Duodenal mucosa (tissue), 2 donors: ENCODE measurements at regions not wholly inside any gene's neighbourhood (a gene's known extent, or its start where the extent isn't known, plus 50 kb on each side); places are given as distances from the start of the nearest gene placed in this dataset.

Experiments
- H3K27ac ChIP-seq: one replicate; pipeline ENCODE4 v1.7.0; 2013; ENCODE audit warnings: low read depth, low read length
- H3K27me3 ChIP-seq, 2 donors: one replicate each; pipeline ENCODE4 v1.7.0; 2013; ENCODE audit warnings: low read length in 2 of 2, control low read depth in 1 of 2; ENCODE audit not compliant: insufficient read depth in 2 of 2, control insufficient read depth in 1 of 2
- H3K36me3 ChIP-seq, 2 donors: one replicate each; pipeline ENCODE4 v1.7.0; 2013; ENCODE audit warnings: low read length in 2 of 2, control low read depth in 1 of 2; ENCODE audit not compliant: insufficient read depth in 2 of 2, control insufficient read depth in 1 of 2
- H3K4me1 ChIP-seq, 2 donors: one replicate each; pipeline ENCODE4 v1.7.0; 2013; ENCODE audit warnings: low read length in 2 of 2, control low read depth in 1 of 2; ENCODE audit not compliant: insufficient read depth in 2 of 2, control insufficient read depth in 1 of 2
- H3K4me3 ChIP-seq, 2 donors: one replicate each; pipeline ENCODE4 v1.7.0; 2013; ENCODE audit warnings: low read length in 2 of 2, low read depth in 1 of 2
- H3K9ac ChIP-seq, 2 donors: one replicate each; pipeline ENCODE4 v1.7.0; 2013; ENCODE audit warnings: low read length in 2 of 2, low read depth in 1 of 2
- H3K9me3 ChIP-seq, 2 donors: one replicate each; pipeline ENCODE4 v1.7.0; 2013; ENCODE audit warnings: low read length in 2 of 2, control low read depth in 1 of 2; ENCODE audit not compliant: control insufficient read depth in 1 of 2

DNA sequence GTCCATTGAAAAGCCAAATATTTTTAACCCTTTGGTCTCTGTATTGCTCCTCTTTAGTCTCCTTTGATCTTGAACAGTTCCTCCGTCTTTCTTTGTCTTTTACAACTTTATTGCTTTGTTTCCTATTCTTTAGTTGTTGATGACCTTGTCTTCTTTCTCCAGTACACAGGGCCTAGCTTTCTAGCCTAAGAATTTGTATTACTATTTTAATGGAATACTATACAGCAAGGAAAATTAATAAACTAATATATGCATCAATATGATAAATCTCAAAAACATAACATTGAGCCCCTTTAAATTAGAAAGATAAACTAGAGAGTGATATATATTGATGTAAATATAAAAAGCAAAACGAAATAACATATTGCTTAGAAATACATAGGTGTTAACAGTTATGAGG lies 88.7 kb downstream of the NR1D2 start:
- Histone ChIP-seq H3K9ac (no peak overlapping the region), H3K4me3 (no peak overlapping the region)

DNA sequence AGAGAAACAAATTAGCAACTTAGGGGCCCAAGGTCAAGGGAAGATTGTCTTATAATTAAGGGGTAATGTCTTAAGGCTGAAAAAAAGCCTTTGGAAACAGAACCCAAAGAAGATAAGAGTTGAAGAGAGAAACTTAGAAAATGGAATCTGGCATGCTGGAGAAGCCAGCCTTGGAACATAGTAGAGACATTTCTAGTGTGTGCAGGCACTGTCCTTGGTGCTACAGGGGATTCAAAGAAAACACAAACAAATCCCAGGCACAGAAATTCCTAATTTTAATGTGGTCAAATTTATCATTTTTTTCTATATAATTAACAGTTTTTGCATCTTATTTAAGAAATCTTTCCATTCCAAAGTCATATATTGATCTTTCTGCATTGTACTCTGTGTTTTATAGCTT lies 89.4 kb downstream of the NR1D2 start:
- H3K27ac ChIP-seq = no peak overlapping the region
- H3K4me3 ChIP-seq = no peak overlapping the region
- no peak overlapping the region for H3K9ac ChIP-seq
- no peaks in the 10 kb centered on the region for H3K27me3 ChIP-seq
- H3K9me3 ChIP-seq = no peaks in the 10 kb centered on the region
- no peaks in the 10 kb centered on the region for H3K36me3 ChIP-seq
- H3K4me1 ChIP-seq = no peaks in the 10 kb centered on the region

More for the DNA sequence above, 88.7 kb downstream of the NR1D2 start:
- Histone ChIP-seq H3K27me3 (no peaks in the 10 kb centered on the region), H3K27ac (no peak overlapping the region), H3K9me3 (no peaks in the 10 kb centered on the region), H3K4me1 (no peaks in the 10 kb centered on the region), H3K36me3 (no peaks in the 10 kb centered on the region)

DNA sequence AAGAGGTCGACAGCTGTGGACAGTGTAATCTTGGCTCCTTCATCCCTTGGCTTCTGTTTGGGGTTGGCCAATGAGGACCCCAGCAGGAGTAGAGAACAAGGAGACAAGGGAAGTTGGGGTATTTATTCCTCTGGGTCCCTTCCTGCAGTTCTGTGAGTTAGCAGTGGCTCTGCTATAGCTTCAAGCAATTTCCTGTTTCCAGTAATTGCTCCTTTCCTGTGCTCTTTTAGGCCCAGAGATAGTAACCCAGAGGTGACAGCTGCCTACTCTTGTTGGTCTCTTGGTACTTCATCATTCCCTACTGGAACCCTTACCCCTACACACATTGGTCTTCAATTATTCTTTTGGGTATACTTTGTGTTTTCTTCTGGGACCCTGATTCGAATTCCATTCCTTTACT lies 92.9 kb downstream of the NR1D2 start:
- Histone ChIP-seq H3K9ac (no peak overlapping the region), H3K4me3 (no peak overlapping the region), H3K4me1 (no peaks in the 10 kb centered on the region), H3K27me3 (no peaks in the 10 kb centered on the region), H3K36me3 (no peaks in the 10 kb centered on the region), H3K27ac (no peak overlapping the region), H3K9me3 (no peaks in the 10 kb centered on the region)

DNA sequence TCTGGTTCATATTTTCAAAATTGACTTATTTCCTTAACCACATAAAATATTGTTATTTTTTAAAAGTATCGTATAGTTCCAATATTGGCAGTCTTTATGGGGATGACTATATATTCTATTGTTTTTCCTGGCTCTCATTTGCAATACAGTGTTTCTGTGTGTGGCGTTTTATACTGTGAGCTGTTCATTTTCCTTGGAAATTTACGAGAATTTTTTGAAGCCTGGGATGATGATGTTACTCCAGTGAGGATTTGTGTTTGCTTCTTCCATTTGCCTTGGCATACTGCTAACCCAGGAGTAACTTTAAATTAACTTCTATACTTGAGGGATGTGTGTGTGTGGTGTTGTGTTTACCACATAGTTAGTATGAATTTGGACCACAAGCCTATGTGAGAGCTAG lies 95.2 kb downstream of the NR1D2 start:
- H3K27me3 ChIP-seq = no peaks in the 10 kb centered on the region
- H3K9me3 ChIP-seq = no peaks in the 10 kb centered on the region
- no peak overlapping the region for H3K27ac ChIP-seq
- H3K4me3 ChIP-seq = no peak overlapping the region
- H3K4me1 ChIP-seq = no peaks in the 10 kb centered on the region
- no peaks in the 10 kb centered on the region for H3K36me3 ChIP-seq
- no peak overlapping the region for H3K9ac ChIP-seq

DNA sequence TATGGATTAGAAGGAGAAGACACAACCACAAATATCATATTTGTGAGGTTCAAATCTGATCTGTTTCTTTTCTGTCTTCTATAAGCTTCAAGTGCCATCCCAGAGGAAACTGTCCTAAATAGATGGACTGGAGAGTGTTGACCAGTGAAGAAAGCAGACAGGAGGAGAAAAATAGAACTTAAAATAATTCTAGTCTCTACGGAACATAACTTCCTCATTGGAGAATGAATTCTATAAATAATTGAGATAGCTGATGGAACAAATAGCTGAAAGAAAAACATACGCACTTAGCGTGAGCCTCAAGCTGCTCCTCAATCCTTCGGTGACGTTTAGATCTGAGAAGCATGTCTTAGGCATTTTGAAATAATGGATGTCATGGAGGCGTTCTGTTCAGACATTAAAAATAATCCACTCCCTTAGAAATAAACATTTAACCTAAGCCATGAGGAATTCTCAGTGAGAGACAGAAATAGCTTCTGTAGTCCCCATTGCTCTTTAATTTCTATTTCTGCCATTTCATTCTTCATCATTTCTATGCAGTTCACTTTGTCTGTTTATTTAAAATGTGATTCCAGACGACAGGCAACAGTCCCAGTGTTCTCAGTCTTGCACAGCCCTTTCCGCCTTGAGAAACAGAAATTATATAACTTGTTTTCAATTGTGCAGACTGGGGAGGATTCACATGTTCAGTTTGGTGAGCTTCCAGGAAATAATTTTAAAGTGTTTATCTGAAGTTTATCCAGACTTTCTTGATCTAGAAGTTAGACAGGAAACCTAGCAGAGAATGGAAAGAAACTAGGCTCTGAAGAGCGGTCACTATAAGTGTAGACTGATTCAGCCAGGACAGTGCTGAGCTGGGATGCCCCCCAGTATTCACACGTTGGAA lies 97.3 kb downstream of the NR1D2 start:
- Histone ChIP-seq H3K4me1 (no peaks in the 10 kb centered on the region), H3K9ac (no peak overlapping the region), H3K4me3 (no peak overlapping the region), H3K36me3 (no peaks in the 10 kb centered on the region), H3K27me3 (no peaks in the 10 kb centered on the region), H3K9me3 (no peaks in the 10 kb centered on the region), H3K27ac (peak overlapping the region; percentile 13)

DNA sequence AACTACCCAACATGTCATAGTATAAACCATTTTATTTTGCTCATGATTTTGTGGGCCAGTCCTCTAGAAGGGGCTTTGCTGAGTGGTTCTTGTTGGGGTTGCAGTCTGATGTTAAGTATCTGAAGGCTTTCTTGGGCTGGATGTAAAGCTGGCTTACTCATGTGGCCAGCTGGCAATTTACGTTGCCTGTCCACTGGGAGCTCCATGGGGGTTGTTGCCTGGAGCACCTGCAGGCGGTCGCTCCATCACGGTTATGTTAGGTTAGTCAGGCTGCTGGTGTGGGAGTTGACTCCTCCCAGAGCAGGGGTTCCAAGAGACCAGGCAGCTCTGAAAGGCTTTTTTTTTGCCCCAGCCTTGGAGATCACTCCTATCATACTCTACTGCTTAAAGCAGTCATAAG lies 98.1 kb downstream of the NR1D2 start:
- Histone ChIP-seq H3K9me3 (no peaks in the 10 kb centered on the region), H3K36me3 (no peaks in the 10 kb centered on the region), H3K4me1 (no peaks in the 10 kb centered on the region), H3K4me3 (no peak overlapping the region), H3K27ac (peak overlapping the region; percentile 13), H3K27me3 (no peaks in the 10 kb centered on the region), H3K9ac (no peak overlapping the region)

DNA sequence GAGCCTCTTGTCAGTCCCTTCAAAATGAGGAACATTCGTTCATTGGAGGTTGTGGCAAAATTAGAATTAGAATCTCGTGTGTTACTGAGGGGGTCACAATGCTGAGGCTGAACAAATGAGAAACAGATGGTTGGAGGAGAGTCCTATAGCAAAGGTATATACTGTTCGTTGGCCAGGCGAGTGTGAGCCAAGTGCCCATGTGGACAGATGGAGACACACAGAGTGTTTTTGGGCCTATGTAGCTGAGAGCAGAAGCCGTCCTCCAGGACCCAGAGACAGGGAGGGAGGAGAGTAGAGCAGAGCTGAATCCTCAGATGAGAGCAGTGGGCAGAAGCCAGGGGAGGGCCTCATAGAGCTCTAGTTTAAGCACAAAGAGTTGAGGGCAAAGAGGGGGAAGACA lies 98.9 kb downstream of the NR1D2 start:
- no peaks in the 10 kb centered on the region for H3K9me3 ChIP-seq
- no peaks in the 10 kb centered on the region for H3K27me3 ChIP-seq
- no peaks in the 10 kb centered on the region for H3K4me1 ChIP-seq
- H3K27ac ChIP-seq = no peak overlapping the region
- no peaks in the 10 kb centered on the region for H3K36me3 ChIP-seq
- no peak overlapping the region for H3K9ac ChIP-seq
- H3K4me3 ChIP-seq = no peak overlapping the region

DNA sequence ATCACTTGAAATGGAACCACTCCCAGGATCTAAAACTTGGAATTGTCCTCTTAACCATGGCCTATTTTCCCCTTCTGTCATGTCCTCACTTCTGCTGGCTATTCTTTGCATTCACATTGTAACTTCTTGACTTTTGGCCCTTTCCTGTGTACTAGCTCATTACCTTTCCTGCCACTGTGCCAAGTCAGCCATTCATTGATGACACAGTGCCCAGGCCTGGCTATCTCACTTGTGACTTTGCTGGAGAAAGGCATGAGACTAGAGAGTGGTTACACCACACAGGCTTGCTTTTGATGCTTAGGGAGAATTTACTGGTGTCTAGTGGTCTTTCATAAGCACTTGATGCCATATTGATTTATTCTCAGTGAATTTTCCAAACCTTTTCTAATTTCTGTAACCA lies 101.1 kb downstream of the NR1D2 start:
- Histone ChIP-seq H3K27ac (no peak overlapping the region), H3K9ac (no peak overlapping the region), H3K36me3 (no peaks in the 10 kb centered on the region)

DNA sequence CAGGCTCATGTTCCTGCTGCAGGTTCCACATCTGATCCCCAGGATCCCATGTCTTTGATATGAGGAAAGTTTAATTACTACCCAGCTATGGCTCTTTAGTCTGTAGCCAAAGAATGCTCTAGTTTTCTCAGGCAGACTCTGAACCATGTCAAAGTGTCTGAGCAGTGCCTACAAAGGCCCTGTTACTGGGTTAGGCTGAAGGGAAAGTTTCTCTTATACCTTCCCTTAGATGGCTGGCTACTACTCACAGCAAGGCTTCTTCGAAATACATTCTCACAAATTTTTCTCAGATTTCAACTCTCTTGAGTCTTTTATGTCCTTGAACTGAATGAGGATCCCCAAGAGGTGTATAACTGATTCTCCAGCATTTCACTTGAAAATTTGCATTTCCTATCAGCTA lies 102.4 kb downstream of the NR1D2 start:
- no peaks in the 10 kb centered on the region for H3K9me3 ChIP-seq
- H3K4me3 ChIP-seq = no peak overlapping the region
- no peaks in the 10 kb centered on the region for H3K36me3 ChIP-seq
- no peak overlapping the region for H3K27ac ChIP-seq
- H3K4me1 ChIP-seq = no peaks in the 10 kb centered on the region
- H3K27me3 ChIP-seq = no peaks in the 10 kb centered on the region
- H3K9ac ChIP-seq = no peak overlapping the region

More for the DNA sequence above, 101.1 kb downstream of the NR1D2 start:
- Histone ChIP-seq H3K4me3 (no peak overlapping the region), H3K9me3 (no peaks in the 10 kb centered on the region), H3K27me3 (no peaks in the 10 kb centered on the region), H3K4me1 (no peaks in the 10 kb centered on the region)

DNA sequence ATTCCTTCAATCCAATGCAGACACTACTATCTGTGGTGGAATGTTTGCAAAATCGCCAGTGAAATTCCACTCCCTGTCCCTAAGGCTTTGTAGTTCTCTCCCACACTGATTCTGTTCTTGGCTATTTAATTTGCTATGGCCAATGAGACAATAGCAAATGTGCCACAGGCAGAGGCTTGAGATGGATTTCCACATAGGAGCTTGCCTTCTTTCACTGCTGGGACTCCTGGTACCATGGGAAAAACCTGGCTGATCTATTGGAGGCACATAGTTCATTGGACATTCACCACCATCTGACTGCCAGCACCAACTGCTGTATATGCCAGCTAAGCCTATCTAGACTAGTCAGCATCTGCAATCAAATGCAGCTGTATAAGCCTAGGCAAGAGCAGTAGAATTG lies 103.8 kb downstream of the NR1D2 start:
- no peak overlapping the region for H3K9ac ChIP-seq
- no peaks in the 10 kb centered on the region for H3K36me3 ChIP-seq
- no peak overlapping the region for H3K27ac ChIP-seq
- H3K4me1 ChIP-seq = no peaks in the 10 kb centered on the region
- H3K9me3 ChIP-seq = no peaks in the 10 kb centered on the region
- no peak overlapping the region for H3K4me3 ChIP-seq
- H3K27me3 ChIP-seq = no peaks in the 10 kb centered on the region
